HG03066 (cell line): ENCODE measurements at regions not wholly inside any gene's neighbourhood (a gene's known extent, or its start where the extent isn't known, plus 50 kb on each side); places are given as distances from the start of the nearest gene placed in this dataset.
"Not testable (repeated sequence)": the region's sequence is repeated elsewhere in the genome, so short reads cannot be mapped to it uniquely, and the experiment has no call there.

Experiments
- ATAC-seq: cut with Tn5 transposase; IDR thresholded peaks from one replicate; pipeline ENCODE4 v1.9.1; 2021; ENCODE audit warnings: low read depth; ENCODE audit not compliant: unreplicated experiment

DNA sequence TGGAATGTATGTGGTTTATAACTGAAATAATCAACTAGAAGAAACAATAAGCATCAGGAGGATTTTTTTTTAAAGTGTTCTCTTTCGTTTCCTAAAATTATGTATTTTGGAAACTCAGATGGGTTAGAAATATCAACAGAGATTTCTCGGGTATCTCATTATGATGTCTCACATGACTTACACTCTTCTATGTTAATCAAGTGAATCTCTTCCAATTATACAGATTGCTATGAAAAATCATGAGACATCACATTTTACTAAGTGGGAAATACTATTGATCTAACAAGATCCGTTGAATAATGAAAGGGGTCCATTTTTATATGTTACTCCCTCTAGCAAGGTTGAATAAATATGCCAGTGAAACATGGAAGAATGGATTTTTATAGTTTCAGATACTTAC, 54.7 kb upstream of the NRIP1 start:
- ATAC-seq: no peak

- no peak for ATAC-seq
Observed at GRCh38 chr21:15121097-15121654, 56.4 kb upstream of the NRIP1 start.

- ATAC-seq: no peak
Observed at GRCh38 chr21:15121655-15122120, 56.9 kb upstream of the NRIP1 start.

- ATAC-seq: no peak
Observed at GRCh38 chr21:15122241-15122640, 57.4 kb upstream of the NRIP1 start.

DNA sequence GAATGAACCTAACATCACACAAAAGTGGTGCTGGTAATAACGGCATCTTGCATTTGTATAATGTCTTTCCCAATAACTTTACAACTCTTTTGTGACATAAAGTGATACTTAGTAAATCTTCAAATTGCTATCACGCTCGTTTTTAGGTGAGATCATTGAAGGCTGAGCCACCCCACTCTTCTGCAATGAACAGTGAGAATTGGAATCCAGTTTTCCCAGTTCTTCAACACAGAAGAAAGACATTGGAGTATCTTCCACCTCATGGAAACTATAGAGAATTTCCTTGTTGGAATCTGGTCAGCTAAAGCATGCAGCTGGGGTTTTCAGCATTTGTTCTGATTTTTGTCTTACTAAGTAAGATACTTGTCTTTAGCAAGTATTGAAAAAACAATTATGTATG, 59.9 kb upstream of the NRIP1 start:
- ATAC-seq: no peak

DNA sequence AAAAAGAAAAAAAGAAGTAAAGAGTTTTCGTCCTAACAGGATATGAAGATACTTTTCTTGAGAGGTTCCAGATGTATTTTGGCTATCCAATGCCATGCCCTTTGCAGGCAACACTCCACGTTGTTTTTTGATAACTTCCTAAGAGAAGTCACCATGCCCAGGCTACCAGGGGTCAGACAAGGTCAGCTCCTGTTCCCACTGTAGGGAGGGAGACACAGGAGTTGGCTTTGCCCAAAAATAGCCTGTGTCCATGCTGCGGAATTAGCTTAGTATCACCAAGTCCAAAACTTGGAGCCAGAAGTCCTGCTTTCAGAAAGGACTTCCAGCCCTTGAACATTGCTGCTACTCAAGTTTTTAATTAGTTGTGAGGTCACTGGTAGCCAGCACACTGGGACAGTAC, 62.1 kb upstream of the NRIP1 start:
- no peak for ATAC-seq

- ATAC-seq: no peak
Observed at GRCh38 chr21:15127437-15127836, 62.6 kb upstream of the NRIP1 start.

DNA sequence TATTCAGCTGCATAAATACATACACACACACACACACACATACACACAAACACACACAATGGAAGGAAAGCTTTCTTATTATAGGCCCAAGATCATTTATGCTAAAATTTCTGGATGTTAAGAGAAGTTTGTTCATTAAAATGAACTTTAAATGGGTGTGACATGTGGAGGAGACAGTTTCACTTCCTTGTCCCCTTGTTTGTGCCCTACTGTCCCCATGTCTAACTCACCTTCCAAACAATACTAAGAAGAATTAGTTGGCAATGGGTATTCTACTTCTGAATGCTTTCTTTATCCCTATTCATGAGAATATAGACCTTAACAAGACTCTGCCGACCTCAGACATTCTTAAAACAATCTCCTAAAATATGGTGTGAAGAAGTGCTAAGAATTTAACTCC, 63.5 kb upstream of the NRIP1 start:
- ATAC-seq: no peak

- not testable (repeated sequence) for ATAC-seq
Observed at GRCh38 chr21:15128714-15129113, 63.9 kb upstream of the NRIP1 start.

- ATAC-seq: no peak
Observed at GRCh38 chr21:15130326-15130725, 65.5 kb upstream of the NRIP1 start.

GRCh38 chr21:15130751-15131150, 66.0 kb upstream of the NRIP1 start:
- ATAC-seq: no peak

- no peak for ATAC-seq
Observed at GRCh38 chr21:15132781-15133180, 68.0 kb upstream of the NRIP1 start.

- no peak for ATAC-seq
Observed at GRCh38 chr21:15134701-15135470, 70.1 kb upstream of the NRIP1 start.

DNA sequence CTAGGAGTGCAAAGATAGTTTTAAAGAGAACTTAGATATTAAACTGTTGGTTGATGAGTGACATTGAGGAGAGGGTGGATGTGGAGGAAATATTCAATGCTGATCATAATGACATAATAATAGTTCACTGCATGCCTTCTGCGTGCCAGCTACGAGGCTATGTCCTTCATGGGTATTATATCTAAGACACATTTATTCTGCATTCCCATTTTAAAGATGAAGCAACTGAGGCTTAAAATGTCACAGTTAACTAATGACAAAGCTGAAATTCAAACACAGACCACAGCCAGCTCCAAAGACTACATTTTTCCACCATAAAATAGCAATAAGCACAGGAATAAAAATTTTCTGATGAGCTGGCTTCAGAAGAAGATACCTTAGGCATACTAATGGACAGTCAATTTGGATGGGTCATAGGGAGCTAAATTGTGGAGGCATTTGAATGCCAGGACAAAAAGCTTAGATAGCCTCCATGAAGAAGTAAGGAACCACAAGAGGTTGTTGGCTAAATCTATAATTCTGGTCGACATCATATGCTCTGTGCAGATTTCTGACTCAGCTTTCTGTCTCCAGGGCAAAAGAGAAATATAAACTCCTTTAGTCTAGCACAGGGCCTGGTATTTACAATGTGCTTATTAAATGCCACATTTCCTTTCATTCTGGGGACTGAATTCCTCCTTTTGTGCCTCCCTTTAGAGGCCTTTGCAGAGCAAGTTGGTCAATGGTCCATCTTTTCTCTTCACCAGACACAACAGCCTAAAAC, 71.2 kb upstream of the NRIP1 start:
- ATAC-seq: no peak

DNA sequence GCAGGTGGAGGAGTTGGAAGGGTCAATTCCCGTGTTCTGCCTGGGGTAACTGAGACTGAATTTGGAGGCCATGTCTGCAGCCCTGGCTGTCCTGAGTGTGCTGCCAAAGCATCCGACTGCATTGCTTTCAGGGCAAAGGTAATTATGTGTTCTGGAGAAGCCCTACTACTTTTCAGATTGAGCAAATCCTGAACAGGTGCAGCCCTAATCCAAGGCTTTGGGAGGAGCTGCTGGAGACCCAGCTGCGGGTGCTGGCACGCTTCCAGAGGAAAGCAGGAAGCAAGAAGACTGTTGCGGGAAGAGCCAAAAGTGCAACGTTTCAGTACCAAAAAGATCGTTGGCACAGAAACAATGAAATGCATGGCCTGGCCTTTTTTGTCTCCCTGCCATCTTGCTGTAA, 73.7 kb upstream of the NRIP1 start:
- no peak for ATAC-seq

- ATAC-seq: no peak
Observed at GRCh38 chr21:15139898-15140297, 75.1 kb upstream of the NRIP1 start.

GRCh38 chr21:15140321-15141019, 75.7 kb upstream of the NRIP1 start:
- no peak for ATAC-seq

GRCh38 chr21:15141261-15141970, 76.6 kb upstream of the NRIP1 start:
- ATAC-seq: no peak

DNA sequence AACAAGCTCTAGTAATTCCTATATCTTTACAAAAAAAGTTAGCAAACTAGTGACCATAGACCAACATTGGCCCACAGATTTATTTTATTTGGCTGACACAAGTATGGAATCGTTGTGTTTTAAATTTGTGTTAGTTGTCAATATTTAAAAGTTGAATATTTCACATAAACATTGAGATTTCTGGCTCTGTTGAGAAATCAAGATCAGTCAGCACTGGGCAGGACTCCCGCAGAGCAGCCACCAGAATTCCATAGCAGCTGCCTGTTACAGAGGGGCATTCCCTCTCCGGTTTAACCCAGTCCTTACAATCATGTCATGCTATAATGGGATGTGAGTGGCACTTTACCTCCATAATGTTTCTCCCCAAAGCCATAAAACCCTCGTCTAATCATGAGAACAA, 79.2 kb upstream of the NRIP1 start:
- no peak for ATAC-seq

DNA sequence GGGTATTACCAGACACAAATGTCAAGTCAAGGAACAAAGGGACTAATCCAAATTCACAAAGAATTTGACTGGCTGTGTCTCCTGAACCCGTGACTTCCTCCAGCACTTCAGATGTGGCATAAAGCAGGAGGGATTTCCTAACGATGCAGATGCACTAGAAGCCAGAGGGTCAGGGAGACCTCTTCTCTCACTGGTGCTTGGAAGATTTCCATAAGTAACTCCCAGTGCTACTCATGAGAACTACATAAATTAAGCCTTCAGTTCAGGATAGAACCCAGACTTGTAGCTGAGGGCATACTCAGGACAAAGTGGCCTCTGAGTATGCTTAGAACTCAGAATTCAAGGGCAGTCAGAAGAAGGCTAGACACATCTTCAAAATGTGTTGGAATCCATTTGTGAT, 83.6 kb upstream of the NRIP1 start:
- ATAC-seq: no peak
